Adrenal gland (tissue), 5 donors: ENCODE measurements at regions not wholly inside any gene's neighbourhood (a gene's known extent, or its start where the extent isn't known, plus 50 kb on each side); places are given as distances from the start of the nearest gene placed in this dataset.

Experiments used
- POLR2A ChIP-seq, 2 donors: fragments of 450-650 bp; IDR thresholded peaks; one replicate each; pipeline ENCODE4 v1.6.1; 2017; ENCODE audit warnings: antibody characterized with exemption in 2 of 2, mild to moderate bottlenecking in 2 of 2, moderate library complexity in 1 of 2
- TF ChIP-seq, protein P1 (sequence below), 6 experiments: fragments of 450-650 bp in 4 of 6; fragments of 200-600 bp in 2 of 6; sonication (generic) in 1 of 6; IDR thresholded peaks; 1 replicate in 5 of 6; 2 replicates in 1 of 6; pipeline versions ENCODE4 v1.5.1 to v1.8.0; 2016 to 2021; ENCODE audit warnings: antibody characterized with exemption in 6 of 6, mild to moderate bottlenecking in 2 of 6, moderate library complexity in 1 of 6
- donor health status: DM: no; HTN: no; CAD: no.

DNA sequence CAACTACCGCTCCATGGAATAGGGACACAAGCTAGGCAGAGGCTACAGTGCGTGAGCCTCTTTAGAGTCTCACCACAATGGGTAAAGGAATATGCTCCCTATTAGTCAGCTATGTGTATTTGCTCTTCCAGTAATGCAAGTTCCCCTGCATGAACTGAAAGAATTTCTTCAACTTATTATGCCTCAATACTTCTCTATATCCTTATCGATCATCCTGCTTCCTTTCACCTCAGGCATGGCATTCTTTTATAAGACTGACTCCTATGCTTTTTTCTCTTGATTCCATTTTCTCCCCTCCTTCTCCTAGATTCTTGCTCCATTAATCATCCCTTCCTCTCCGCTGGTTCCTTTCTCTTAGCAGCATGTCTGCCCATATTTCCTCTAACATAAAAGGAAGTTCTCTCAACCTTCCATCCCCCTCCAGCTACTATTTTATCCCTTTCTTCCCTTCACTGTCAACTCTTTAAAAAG lies 94.5 kb upstream of the CPM start:
- TF ChIP-seq, protein P1, sequence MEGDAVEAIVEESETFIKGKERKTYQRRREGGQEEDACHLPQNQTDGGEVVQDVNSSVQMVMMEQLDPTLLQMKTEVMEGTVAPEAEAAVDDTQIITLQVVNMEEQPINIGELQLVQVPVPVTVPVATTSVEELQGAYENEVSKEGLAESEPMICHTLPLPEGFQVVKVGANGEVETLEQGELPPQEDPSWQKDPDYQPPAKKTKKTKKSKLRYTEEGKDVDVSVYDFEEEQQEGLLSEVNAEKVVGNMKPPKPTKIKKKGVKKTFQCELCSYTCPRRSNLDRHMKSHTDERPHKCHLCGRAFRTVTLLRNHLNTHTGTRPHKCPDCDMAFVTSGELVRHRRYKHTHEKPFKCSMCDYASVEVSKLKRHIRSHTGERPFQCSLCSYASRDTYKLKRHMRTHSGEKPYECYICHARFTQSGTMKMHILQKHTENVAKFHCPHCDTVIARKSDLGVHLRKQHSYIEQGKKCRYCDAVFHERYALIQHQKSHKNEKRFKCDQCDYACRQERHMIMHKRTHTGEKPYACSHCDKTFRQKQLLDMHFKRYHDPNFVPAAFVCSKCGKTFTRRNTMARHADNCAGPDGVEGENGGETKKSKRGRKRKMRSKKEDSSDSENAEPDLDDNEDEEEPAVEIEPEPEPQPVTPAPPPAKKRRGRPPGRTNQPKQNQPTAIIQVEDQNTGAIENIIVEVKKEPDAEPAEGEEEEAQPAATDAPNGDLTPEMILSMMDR (IDR thresholded peaks at IDR 0.05): no peak
- no peak for TF ChIP-seq POLR2A (IDR thresholded peaks at IDR 0.05)
